ENCODE measurements at regions not wholly inside any gene's neighbourhood (a gene's known extent, or its start where the extent isn't known, plus 50 kb on each side); places are given as distances from the start of the nearest gene placed in this dataset.

DNA sequence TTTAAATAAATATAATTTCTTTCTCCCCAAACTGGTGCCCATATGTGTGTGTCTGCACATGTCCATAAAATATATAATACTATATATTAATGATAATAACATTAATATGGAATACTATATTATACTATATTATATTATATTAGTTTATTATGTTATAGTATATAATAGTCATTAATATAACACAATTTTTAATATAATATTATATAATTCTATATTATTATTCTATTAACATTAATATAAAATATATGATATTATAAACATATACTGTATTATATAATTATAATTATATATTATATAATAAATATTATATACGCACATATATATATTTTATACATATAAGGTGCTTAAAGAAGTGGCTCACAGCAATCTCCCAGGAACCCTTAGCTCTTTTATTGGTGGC is 513.0 kb upstream of the CDH11 start:
- TF ChIP-seq TAF1 (IDR thresholded peaks at IDR 0.05; ENCODE audit: low read depth, low read length), result no peak
- TF ChIP-seq POLR2AphosphoS5 (IDR thresholded peaks at IDR 0.05; ENCODE audit: low read depth, low read length), result no peak
- TF ChIP-seq, protein P1, sequence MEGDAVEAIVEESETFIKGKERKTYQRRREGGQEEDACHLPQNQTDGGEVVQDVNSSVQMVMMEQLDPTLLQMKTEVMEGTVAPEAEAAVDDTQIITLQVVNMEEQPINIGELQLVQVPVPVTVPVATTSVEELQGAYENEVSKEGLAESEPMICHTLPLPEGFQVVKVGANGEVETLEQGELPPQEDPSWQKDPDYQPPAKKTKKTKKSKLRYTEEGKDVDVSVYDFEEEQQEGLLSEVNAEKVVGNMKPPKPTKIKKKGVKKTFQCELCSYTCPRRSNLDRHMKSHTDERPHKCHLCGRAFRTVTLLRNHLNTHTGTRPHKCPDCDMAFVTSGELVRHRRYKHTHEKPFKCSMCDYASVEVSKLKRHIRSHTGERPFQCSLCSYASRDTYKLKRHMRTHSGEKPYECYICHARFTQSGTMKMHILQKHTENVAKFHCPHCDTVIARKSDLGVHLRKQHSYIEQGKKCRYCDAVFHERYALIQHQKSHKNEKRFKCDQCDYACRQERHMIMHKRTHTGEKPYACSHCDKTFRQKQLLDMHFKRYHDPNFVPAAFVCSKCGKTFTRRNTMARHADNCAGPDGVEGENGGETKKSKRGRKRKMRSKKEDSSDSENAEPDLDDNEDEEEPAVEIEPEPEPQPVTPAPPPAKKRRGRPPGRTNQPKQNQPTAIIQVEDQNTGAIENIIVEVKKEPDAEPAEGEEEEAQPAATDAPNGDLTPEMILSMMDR (IDR thresholded peaks at IDR 0.05; ENCODE audit: control extremely low read depth in 1 of 3, insufficient read depth in 1 of 3, low read depth in 1 of 3, low read length in 3 of 3), result no peak
- TF ChIP-seq, protein P2, sequence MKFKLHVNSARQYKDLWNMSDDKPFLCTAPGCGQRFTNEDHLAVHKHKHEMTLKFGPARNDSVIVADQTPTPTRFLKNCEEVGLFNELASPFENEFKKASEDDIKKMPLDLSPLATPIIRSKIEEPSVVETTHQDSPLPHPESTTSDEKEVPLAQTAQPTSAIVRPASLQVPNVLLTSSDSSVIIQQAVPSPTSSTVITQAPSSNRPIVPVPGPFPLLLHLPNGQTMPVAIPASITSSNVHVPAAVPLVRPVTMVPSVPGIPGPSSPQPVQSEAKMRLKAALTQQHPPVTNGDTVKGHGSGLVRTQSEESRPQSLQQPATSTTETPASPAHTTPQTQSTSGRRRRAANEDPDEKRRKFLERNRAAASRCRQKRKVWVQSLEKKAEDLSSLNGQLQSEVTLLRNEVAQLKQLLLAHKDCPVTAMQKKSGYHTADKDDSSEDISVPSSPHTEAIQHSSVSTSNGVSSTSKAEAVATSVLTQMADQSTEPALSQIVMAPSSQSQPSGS (IDR thresholded peaks at IDR 0.05; ENCODE audit: low read length), result no peak
- no peak for TF ChIP-seq POLR2A (IDR thresholded peaks at IDR 0.05; ENCODE audit: control extremely low read depth in 1 of 2, low read depth in 2 of 2, low read length in 2 of 2)
- TF ChIP-seq RBBP5 (IDR thresholded peaks at IDR 0.05; ENCODE audit: borderline replicate concordance, low read depth, low read length), result no peak
- TF ChIP-seq EZH2 (IDR thresholded peaks at IDR 0.05; ENCODE audit: low read depth, low read length, severe bottlenecking), result no peak
- TF ChIP-seq CREB1 (IDR thresholded peaks at IDR 0.05), result no peak
- TF ChIP-seq EGR1 (IDR thresholded peaks at IDR 0.05; ENCODE audit: borderline replicate concordance, low read depth, low read length), result no peak
- TF ChIP-seq MAFK (IDR thresholded peaks at IDR 0.05; ENCODE audit: low read depth, low read length), result no peak

Data from H1 (cell line).